HUES64 (cell line): ENCODE measurements at regions not wholly inside any gene's neighbourhood (a gene's known extent, or its start where the extent isn't known, plus 50 kb on each side); places are given as distances from the start of the nearest gene placed in this dataset.
A peak's percentile ranks its signal among the peaks of the same experiment; 100 is the strongest.
"Not testable (repeated sequence)": the region's sequence is repeated elsewhere in the genome, so short reads cannot be mapped to it uniquely, and the experiment has no call there.

Experiments used
- H3K27ac ChIP-seq: 2 replicates; pipeline ENCODE4 v1.7.0; 2013; ENCODE audit warnings: low read depth, low read length, inconsistent platforms
- H3K27me3 ChIP-seq: 2 replicates; pipeline ENCODE4 v1.6.1; 2013; ENCODE audit warnings: mild to moderate bottlenecking, low read length; ENCODE audit not compliant: insufficient read depth
- H3K36me3 ChIP-seq: 2 replicates; pipeline ENCODE4 v1.6.1; 2013; ENCODE audit warnings: mild to moderate bottlenecking, low read length; ENCODE audit not compliant: insufficient read depth
- H3K4me1 ChIP-seq: 2 replicates; pipeline ENCODE4 v1.6.1; 2013; ENCODE audit warnings: mild to moderate bottlenecking, low read length, moderate library complexity; ENCODE audit not compliant: insufficient read depth
- H3K4me3 ChIP-seq: 2 replicates; pipeline ENCODE4 v1.5.1; 2013; ENCODE audit warnings: mild to moderate bottlenecking, low read length, moderate library complexity
- H3K9ac ChIP-seq: 2 replicates; pipeline ENCODE4 v1.6.1; 2013; ENCODE audit warnings: mild to moderate bottlenecking, low read depth, low read length
- H3K9me3 ChIP-seq: 2 replicates; pipeline ENCODE4 v1.6.1; 2013; ENCODE audit warnings: low read depth, low read length; ENCODE audit not compliant: insufficient read depth
- WGBS: fragments of 150-250, 120-280 bp; methylation state at CpG from one replicate; pipeline ENCODE4 v1.1.7; 2013; ENCODE audit warnings: missing lambda C conversion rate; 5-methylcytosine and 5-hydroxymethylcytosine counted together

- Histone ChIP-seq H3K9ac (no peak overlapping the region), H3K27ac (no peak overlapping the region), H3K9me3 (peaks cover 7% of the 10 kb centered on the region; the same call in 1 of the 2 replicates), H3K4me1 (no peaks in the 10 kb centered on the region), H3K36me3 (no peaks in the 10 kb centered on the region), H3K27me3 (no peaks in the 10 kb centered on the region), H3K4me3 (no peak overlapping the region)
- WGBS, result 29% methylated on average over 2 of the region's 2 CpGs
Observed at GRCh38 chrX:65451663-65452062, 82.9 kb downstream of the LAS1L start.

- Histone ChIP-seq H3K36me3 (no peaks in the 10 kb centered on the region), H3K9me3 (no peaks in the 10 kb centered on the region), H3K27ac (no peak overlapping the region), H3K4me1 (no peaks in the 10 kb centered on the region), H3K9ac (no peak overlapping the region), H3K4me3 (no peak overlapping the region), H3K27me3 (no peaks in the 10 kb centered on the region)
- 92% methylated on average over 2 of the region's 2 CpGs for WGBS
Observed at GRCh38 chrX:65420154-65420553, 114.4 kb downstream of the LAS1L start.

GRCh38 chrX:65407662-65408061 lies 126.9 kb downstream of the LAS1L start:
- H3K9ac ChIP-seq, H3K27ac ChIP-seq, H3K4me1 ChIP-seq, H3K36me3 ChIP-seq, H3K9me3 ChIP-seq: not testable (repeated sequence)
- peaks cover 22% of the 10 kb centered on the region for H3K27me3 ChIP-seq
- peak overlapping the region; percentile 47 for H3K4me3 ChIP-seq
- 5% methylated on average over 48 of the region's 48 CpGs for WGBS

- H3K27ac ChIP-seq, result no peak overlapping the region
- no peaks in the 10 kb centered on the region for H3K36me3 ChIP-seq
- peaks cover 22% of the 10 kb centered on the region for H3K27me3 ChIP-seq
- no peaks in the 10 kb centered on the region for H3K9me3 ChIP-seq
- H3K4me3 ChIP-seq, result peak overlapping the region; percentile 47
- no peaks in the 10 kb centered on the region for H3K4me1 ChIP-seq
- WGBS, result under 1% methylated on average over 63 of the region's 63 CpGs
- H3K9ac ChIP-seq, result no peak overlapping the region
Observed at GRCh38 chrX:65407157-65407626, 127.4 kb downstream of the LAS1L start.

GRCh38 chrX:65406532-65406931 lies 128.1 kb downstream of the LAS1L start:
- no peaks in the 10 kb centered on the region for H3K4me1 ChIP-seq
- no peaks in the 10 kb centered on the region for H3K9me3 ChIP-seq
- H3K27ac ChIP-seq, result no peak overlapping the region
- peak overlapping the region; percentile 47 for H3K4me3 ChIP-seq
- H3K36me3 ChIP-seq, result no peaks in the 10 kb centered on the region
- H3K27me3 ChIP-seq, result peaks cover 22% of the 10 kb centered on the region
- under 1% methylated on average over 45 of the region's 52 CpGs for WGBS
- no peak overlapping the region for H3K9ac ChIP-seq

- no peak overlapping the region for H3K27ac ChIP-seq
- WGBS, result 95% methylated on average over 20 of the region's 21 CpGs
- no peaks in the 10 kb centered on the region for H3K36me3 ChIP-seq
- no peak overlapping the region for H3K4me3 ChIP-seq
- H3K4me1 ChIP-seq, result no peaks in the 10 kb centered on the region
- H3K9me3 ChIP-seq, result no peaks in the 10 kb centered on the region
- no peak overlapping the region for H3K9ac ChIP-seq
- no peaks in the 10 kb centered on the region for H3K27me3 ChIP-seq
Observed at GRCh38 chrX:65392284-65392683, 142.3 kb downstream of the LAS1L start.

- not testable (repeated sequence) for H3K4me1 ChIP-seq, H3K9me3 ChIP-seq, H3K9ac ChIP-seq, H3K27me3 ChIP-seq, H3K27ac ChIP-seq, H3K4me3 ChIP-seq, H3K36me3 ChIP-seq
- WGBS, result 95% methylated on average over 8 of the region's 8 CpGs
Observed at GRCh38 chrX:65389120-65389519, 145.5 kb downstream of the LAS1L start.
